Glomerular endothelial cell (primary cell): ENCODE measurements at regions not wholly inside any gene's neighbourhood (a gene's known extent, or its start where the extent isn't known, plus 50 kb on each side); places are given as distances from the start of the nearest gene placed in this dataset.

Experiments used
- DNase-seq: peaks from one replicate; pipeline ENCODE4 v3.0.0-alpha.2; 2011; ENCODE audit warnings: low read depth, low spot score; ENCODE audit errors: extremely low read depth

GRCh38 chr2:6336752-6337471 lies 528.8 kb downstream of the CMPK2 start:
- DNase-seq: no peak

- DNase-seq: no peak
These were observed 528.3 kb downstream of the CMPK2 start for GRCh38 chr2:6337472-6337820.

DNA sequence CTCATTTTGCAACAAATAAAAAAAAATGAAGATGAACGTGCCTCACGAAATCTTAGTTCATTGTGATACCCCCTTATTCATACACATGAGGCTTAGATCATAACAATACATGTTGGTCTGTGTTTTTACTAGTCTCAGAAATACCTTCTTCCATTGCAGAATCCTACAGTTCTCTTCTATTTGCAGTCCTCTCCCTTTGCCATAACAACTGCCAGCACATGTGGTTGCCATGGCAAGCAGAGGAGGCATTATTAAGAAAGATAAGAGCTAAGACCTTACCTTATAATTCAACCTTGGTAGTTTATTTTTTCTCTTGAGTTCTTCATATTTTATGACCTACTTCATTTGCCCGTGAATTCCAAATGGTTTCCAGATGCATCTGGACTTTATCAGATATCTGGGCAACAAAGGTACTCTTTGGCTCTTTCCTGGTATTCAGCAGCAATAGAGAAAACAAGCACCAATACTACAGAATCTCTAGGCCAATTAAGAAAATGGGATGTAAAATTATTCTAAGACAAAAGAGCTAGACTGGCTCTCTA lies 524.0 kb downstream of the CMPK2 start:
- DNase-seq: no peak

DNA sequence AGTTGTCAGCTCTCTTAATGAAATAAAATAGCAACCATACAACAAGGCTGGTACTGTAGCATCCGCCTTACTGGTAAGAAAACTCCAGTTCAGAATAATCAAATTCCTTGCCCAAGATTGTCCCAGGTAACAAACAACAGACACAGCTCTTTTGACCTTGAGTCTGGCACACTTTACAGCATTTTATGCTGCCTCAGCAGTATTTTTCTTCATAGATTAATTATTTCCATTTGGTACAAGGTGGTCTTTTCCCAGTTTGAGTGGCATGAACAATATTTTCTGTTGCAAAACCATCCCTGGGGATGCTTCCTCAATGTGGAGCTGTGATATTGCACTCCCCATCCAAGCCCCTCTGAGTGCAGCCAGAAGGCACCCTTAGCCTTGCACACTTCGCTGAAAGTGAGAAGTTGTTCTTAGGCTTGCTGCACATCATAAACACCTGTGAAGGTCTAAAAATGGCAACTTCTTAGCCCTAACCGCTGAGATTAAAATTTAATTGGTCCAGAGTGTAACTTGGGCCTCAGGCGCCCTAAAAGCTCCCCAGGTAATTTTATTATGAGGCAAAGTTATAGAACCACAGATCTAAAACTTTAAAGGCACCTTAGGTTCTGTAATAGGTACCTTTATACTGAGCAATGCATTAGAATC lies 523.3 kb downstream of the CMPK2 start:
- DNase-seq: no peak

- no peak for DNase-seq
These were observed 522.6 kb downstream of the CMPK2 start for GRCh38 chr2:6343076-6343475.

- DNase-seq: no peak
These were observed 513.5 kb downstream of the CMPK2 start for GRCh38 chr2:6352247-6352646.

GRCh38 chr2:6352906-6353515 lies 512.7 kb downstream of the CMPK2 start:
- no peak for DNase-seq

GRCh38 chr2:6353669-6354068 lies 512.0 kb downstream of the CMPK2 start:
- no peak for DNase-seq

DNA sequence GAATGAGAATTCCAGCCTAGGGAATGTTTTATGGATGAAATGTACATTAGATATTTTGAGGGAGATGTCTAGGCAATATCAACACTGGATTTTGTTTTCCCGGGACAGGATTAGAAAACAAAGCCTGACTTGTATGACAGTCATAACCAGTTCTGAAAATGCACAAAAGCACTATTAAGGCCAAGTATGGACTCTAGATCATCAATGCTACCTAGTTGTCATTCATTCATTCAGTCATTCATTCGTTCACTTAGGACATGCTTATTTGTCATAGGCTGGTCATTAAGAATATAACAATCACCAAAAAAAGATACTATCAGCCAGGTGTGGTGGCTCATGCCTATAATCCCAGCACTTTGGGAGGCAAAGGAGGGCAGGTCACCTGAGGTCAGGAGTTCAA lies 511.2 kb downstream of the CMPK2 start:
- DNase-seq: no peak

GRCh38 chr2:6355886-6356761 lies 509.6 kb downstream of the CMPK2 start:
- DNase-seq: no peak

DNA sequence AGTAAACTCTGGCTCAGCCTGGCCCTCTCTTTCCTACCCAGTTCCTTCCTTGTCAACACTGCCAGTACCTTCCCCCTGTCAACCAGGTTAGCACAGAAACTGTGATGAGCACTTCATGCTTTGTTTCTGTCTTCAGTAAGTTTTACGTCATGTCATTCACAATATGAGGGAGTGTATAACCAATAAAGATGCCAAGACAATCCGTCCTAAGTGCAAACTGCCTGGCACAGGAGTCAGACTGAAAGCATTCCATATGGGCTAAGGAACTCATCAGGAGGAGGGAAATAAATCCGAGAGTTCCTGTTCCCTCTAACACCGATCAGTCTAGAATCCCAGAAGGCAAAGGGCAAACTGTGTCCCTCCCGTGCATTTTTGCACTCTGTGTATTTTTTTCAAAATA lies 507.2 kb downstream of the CMPK2 start:
- DNase-seq: no peak

DNA sequence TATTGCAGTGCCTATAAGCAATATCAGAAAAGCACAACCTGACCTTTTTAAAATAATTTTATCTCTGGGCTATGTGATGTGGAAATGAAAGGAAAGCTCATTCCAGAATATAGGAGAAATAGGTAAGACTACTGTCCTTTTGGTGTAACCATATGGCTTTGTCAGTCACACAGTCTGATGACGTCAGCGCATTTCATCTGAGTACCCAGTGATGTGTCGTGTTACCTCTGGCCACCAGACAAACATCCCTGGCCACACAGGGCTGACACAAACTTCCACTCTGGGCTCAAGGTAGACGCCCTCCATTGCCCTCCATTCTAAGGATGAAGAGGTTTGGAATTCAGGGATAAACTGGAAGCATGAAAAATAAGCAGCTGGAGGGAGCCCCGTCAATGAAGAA lies 506.7 kb downstream of the CMPK2 start:
- DNase-seq: no peak

GRCh38 chr2:6359964-6360363 lies 505.7 kb downstream of the CMPK2 start:
- no peak for DNase-seq

- DNase-seq: no peak
These were observed 502.8 kb downstream of the CMPK2 start for GRCh38 chr2:6362671-6363450.

- no peak for DNase-seq
These were observed 497.4 kb downstream of the CMPK2 start for GRCh38 chr2:6368281-6368680.

DNA sequence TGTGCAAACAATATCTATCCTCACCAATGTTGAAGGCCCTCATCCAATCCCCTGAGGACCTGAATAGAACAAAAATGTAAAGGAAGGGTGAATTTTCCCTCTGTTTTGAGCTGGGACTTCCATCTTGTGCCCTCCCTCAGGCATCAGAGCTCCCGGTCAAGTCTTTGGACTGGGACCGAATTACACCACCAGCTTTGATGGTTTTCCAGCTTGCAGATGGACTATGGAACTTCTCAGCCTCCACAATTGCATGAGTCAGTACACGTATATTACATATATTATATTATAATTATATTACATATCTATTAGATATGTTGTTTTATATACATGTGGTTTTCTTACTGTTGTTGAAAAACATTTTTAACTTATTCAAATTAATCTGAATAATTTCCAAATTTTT lies 496.4 kb downstream of the CMPK2 start:
- DNase-seq: no peak

GRCh38 chr2:6370753-6371551 lies 494.8 kb downstream of the CMPK2 start:
- no peak for DNase-seq

- no peak for DNase-seq
These were observed 493.3 kb downstream of the CMPK2 start for GRCh38 chr2:6372317-6372901.

- DNase-seq: no peak
These were observed 484.4 kb downstream of the CMPK2 start for GRCh38 chr2:6381326-6381725.
